Smooth muscle cell (in vitro differentiated cells): ENCODE measurements at regions not wholly inside any gene's neighbourhood (a gene's known extent, or its start where the extent isn't known, plus 50 kb on each side); places are given as distances from the start of the nearest gene placed in this dataset.

ENCODE experiments used
- DNase-seq: peaks from one replicate; lab custom pipeline; 2025; ENCODE audit not compliant: unreplicated experiment; lab: John Stamatoyannopoulos, UW
- H2AFZ ChIP-seq: fragments of 200-600 bp; sonication (generic); 2 replicates; pipeline ENCODE4 v1.6.0; 2016; ENCODE audit warnings: antibody characterized with exemption, low read depth, mild to moderate bottlenecking
- H3F3A ChIP-seq: fragments of 200-600 bp; sonication (generic); 2 replicates; pipeline ENCODE4 v1.6.0; 2017; ENCODE audit warnings: antibody characterized with exemption, low read depth
- H3K27ac ChIP-seq: fragments of 200-600 bp; sonication (generic); 2 replicates; pipeline ENCODE4 v1.5.1; 2016; ENCODE audit warnings: low read depth, mild to moderate bottlenecking
- H3K27me3 ChIP-seq: fragments of 200-600 bp; sonication (generic); 2 replicates; pipeline ENCODE4 v1.6.1; 2016; ENCODE audit warnings: low read depth, mild to moderate bottlenecking
- H3K36me3 ChIP-seq: fragments of 200-600 bp; sonication (generic); 2 replicates; pipeline ENCODE4 v1.5.1; 2016; ENCODE audit warnings: low read depth
- H3K4me1 ChIP-seq: fragments of 200-600 bp; sonication (generic); 2 replicates; pipeline ENCODE4 v1.5.1; 2016; ENCODE audit warnings: low read depth
- H3K4me2 ChIP-seq: fragments of 200-600 bp; sonication (generic); 2 replicates; pipeline ENCODE4 v1.6.0; 2016; ENCODE audit warnings: mild to moderate bottlenecking
- H3K4me3 ChIP-seq: fragments of 200-600 bp; sonication (generic); 2 replicates; pipeline ENCODE4 v1.5.1; 2016; ENCODE audit warnings: mild to moderate bottlenecking
- H3K79me2 ChIP-seq: fragments of 200-600 bp; sonication (generic); 2 replicates; pipeline ENCODE4 v1.6.0; 2016; ENCODE audit warnings: low read depth, mild to moderate bottlenecking
- H3K9ac ChIP-seq: fragments of 200-600 bp; sonication (generic); 2 replicates; pipeline ENCODE4 v1.6.0; 2016; ENCODE audit warnings: low read depth
- H3K9me3 ChIP-seq: fragments of 200-600 bp; sonication (generic); replicated peaks from 2 replicates; pipeline ENCODE4 v1.5.1; 2016; ENCODE audit warnings: low read depth
- H4K20me1 ChIP-seq: fragments of 200-600 bp; sonication (generic); 2 replicates; pipeline ENCODE4 v1.6.0; 2016; ENCODE audit warnings: low read depth
- WGBS: methylation state at CpG from one replicate; pipeline ENCODE4 v1.1.7; 2016; ENCODE audit warnings: low lambda C conversion rate; 5-methylcytosine and 5-hydroxymethylcytosine counted together
- TF ChIP-seq, protein P1 (sequence below): fragments of 200-600 bp; sonication (generic); IDR thresholded peaks from 2 replicates; pipeline ENCODE4 v1.5.1; 2017; ENCODE audit warnings: borderline replicate concordance, mild to moderate bottlenecking, antibody characterized with exemption; ENCODE audit not compliant: insufficient read depth, poor library complexity, severe bottlenecking

DNA sequence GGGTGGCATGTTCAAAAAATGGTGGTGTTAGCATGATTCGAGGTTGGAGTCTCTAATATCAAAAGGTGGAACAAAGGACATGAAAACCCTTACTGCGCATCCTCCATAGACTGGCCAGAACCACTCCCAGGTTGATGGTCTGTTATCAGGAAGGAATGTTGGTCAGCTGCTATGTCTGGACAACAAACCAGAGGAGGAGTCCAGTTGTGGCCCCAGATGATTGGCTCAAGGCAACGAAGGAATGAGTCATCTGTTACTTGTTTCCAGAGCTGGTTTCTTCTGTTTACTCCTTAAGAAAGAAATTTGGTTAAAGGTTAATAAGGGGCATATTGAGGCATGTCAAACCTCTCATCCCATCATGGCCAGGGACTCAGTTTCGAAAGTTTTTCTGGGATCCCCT is 56.8 kb upstream of the GRIA4 start:
- H3K4me2 ChIP-seq, result no peak overlapping the region
- H2AFZ ChIP-seq, result no peak overlapping the region
- DNase-seq, result no peak

DNA sequence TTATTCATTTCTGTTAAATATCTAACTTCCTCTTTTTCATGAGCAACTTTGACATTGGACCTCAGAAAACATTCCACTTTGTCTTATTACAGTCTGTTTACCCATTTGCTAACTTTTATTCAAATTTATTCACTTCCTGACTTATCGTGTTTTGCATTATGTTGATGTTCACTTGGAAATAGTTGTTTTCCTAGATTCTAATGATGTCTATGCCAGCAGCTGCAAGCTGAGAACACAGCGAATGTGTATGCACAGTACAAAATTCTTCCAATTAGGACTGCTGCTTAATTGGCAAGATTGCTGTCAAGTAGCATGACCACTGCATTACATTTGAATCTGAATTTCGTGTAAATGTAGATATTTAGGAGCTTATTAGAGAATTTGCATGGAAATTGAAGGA is 61.5 kb upstream of the GRIA4 start:
- Histone ChIP-seq H3K4me2 (no peak overlapping the region), H3K4me3 (no peak overlapping the region), H3K27me3 (no peaks in the 10 kb centered on the region), H3K36me3 (no peaks in the 10 kb centered on the region), H3F3A (no peaks in the 10 kb centered on the region), H4K20me1 (no peaks in the 10 kb centered on the region), H3K4me1 (no peaks in the 10 kb centered on the region), H3K27ac (no peak overlapping the region), H3K79me2 (no peaks in the 10 kb centered on the region), H2AFZ (no peak overlapping the region), H3K9me3 (no peaks in the 10 kb centered on the region), H3K9ac (no peak overlapping the region)
- TF ChIP-seq, protein P1, sequence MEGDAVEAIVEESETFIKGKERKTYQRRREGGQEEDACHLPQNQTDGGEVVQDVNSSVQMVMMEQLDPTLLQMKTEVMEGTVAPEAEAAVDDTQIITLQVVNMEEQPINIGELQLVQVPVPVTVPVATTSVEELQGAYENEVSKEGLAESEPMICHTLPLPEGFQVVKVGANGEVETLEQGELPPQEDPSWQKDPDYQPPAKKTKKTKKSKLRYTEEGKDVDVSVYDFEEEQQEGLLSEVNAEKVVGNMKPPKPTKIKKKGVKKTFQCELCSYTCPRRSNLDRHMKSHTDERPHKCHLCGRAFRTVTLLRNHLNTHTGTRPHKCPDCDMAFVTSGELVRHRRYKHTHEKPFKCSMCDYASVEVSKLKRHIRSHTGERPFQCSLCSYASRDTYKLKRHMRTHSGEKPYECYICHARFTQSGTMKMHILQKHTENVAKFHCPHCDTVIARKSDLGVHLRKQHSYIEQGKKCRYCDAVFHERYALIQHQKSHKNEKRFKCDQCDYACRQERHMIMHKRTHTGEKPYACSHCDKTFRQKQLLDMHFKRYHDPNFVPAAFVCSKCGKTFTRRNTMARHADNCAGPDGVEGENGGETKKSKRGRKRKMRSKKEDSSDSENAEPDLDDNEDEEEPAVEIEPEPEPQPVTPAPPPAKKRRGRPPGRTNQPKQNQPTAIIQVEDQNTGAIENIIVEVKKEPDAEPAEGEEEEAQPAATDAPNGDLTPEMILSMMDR, result no peak
- WGBS, result 69% methylated on average over 3 of the region's 3 CpGs
- no peak for DNase-seq

More for the DNA sequence above, 56.8 kb upstream of the GRIA4 start:
- Histone ChIP-seq H3F3A (no peaks in the 10 kb centered on the region), H3K9me3 (no peaks in the 10 kb centered on the region), H3K36me3 (no peaks in the 10 kb centered on the region), H4K20me1 (no peaks in the 10 kb centered on the region), H3K27me3 (no peaks in the 10 kb centered on the region), H3K4me1 (no peaks in the 10 kb centered on the region), H3K4me3 (no peak overlapping the region), H3K79me2 (no peaks in the 10 kb centered on the region), H3K27ac (no peak overlapping the region), H3K9ac (no peak overlapping the region)
- TF ChIP-seq, protein P1, result no peak
- 62% methylated on average over 4 of the region's 4 CpGs for WGBS

DNA sequence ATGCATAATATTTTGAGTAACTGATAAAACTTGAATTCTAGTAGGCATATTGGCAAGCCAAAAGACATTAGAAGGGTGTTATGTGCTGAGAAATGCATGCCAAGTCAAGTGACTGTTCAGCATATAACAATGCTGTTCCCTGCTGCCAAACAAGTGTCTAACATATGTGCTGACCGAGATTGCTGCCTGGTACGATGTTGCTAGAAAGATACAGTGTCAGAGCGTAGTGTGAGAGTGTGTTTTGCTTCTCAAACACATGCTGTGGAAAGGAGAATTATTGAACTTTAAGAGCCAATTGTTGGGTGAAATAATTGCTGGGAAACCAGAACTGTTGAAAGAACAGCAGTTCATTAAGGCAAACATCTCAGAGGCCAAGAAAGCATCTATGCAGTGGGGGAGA is 71.3 kb upstream of the GRIA4 start:
- DNase-seq, result no peak
- Histone ChIP-seq H3K9me3 (no peaks in the 10 kb centered on the region), H3F3A (no peaks in the 10 kb centered on the region), H2AFZ (no peak overlapping the region), H3K79me2 (no peaks in the 10 kb centered on the region), H3K4me2 (no peak overlapping the region), H3K4me3 (no peak overlapping the region), H3K36me3 (no peaks in the 10 kb centered on the region), H4K20me1 (no peaks in the 10 kb centered on the region), H3K9ac (no peak overlapping the region), H3K27me3 (no peaks in the 10 kb centered on the region), H3K27ac (no peak overlapping the region), H3K4me1 (no peaks in the 10 kb centered on the region)
- TF ChIP-seq, protein P1, result no peak
- 93% methylated on average over 3 of the region's 3 CpGs for WGBS

DNA sequence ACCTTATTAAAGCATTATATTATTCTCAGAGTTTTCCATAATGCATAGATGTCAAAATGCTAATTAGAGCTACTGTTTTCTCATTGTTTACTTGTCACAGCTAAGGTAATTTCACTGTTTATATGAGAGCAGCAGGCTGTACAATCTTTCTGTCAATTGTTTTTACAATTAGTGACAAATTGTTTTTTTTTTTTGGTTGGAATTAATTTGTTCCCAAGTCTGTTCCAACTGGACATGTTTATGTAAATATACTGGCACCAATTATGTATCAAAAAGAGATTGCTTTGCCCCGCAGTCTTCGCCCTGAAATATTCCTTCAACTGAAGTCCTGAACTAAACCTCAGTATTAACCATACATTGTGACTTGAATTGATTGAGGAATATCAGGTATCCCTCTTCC is 72.3 kb upstream of the GRIA4 start:
- Histone ChIP-seq H3K27me3 (no peaks in the 10 kb centered on the region), H3K9me3 (no peaks in the 10 kb centered on the region), H3K9ac (no peak overlapping the region), H3K27ac (no peak overlapping the region), H3K4me2 (no peak overlapping the region), H3F3A (no peaks in the 10 kb centered on the region), H3K36me3 (no peaks in the 10 kb centered on the region), H3K4me3 (no peak overlapping the region), H4K20me1 (no peaks in the 10 kb centered on the region), H2AFZ (no peak overlapping the region), H3K79me2 (no peaks in the 10 kb centered on the region), H3K4me1 (no peaks in the 10 kb centered on the region)
- TF ChIP-seq, protein P1, result no peak
- WGBS, result 48% methylated on average over 2 of the region's 2 CpGs
- DNase-seq, result no peak
